GM06990 (cell line): ENCODE measurements at regions not wholly inside any gene's neighbourhood (a gene's known extent, or its start where the extent isn't known, plus 50 kb on each side); places are given as distances from the start of the nearest gene placed in this dataset.
"Not testable (repeated sequence)": the region's sequence is repeated elsewhere in the genome, so short reads cannot be mapped to it uniquely, and the experiment has no call there.

Experiments
- DNase-seq: peaks from one replicate; pipeline ENCODE4 v3.0.0-alpha.2; 2011; ENCODE audit not compliant: insufficient read length; ENCODE audit errors: extremely low read depth
- H3K27me3 ChIP-seq: replicated peaks from 2 replicates; pipeline ENCODE4 v1.6.0; 2011; ENCODE audit warnings: low read length; ENCODE audit not compliant: control insufficient read depth, insufficient read depth
- H3K36me3 ChIP-seq: 2 replicates; pipeline ENCODE4 v1.5.1; 2011; ENCODE audit warnings: low read length; ENCODE audit not compliant: control insufficient read depth, insufficient read depth
- H3K4me3 ChIP-seq: replicated peaks from 2 replicates; pipeline ENCODE4 v1.5.1; 2011; ENCODE audit warnings: low read depth, mild to moderate bottlenecking, control low read depth, low read length
- CTCF ChIP-seq: IDR thresholded peaks from 2 replicates; pipeline ENCODE4 v1.5.1; 2011; ENCODE audit warnings: low read length, control low read depth, mild to moderate bottlenecking, inconsistent platforms; ENCODE audit not compliant: insufficient read depth, poor library complexity, severe bottlenecking

- H3K4me3 ChIP-seq, result no peak overlapping the region
- no peak for DNase-seq
- H3K27me3 ChIP-seq, result no peaks in the 10 kb centered on the region
- TF ChIP-seq CTCF, result no peak
- H3K36me3 ChIP-seq, result no peaks in the 10 kb centered on the region
These were observed 207.3 kb downstream of the TRIB2 start for GRCh38 chr2:12923907-12924610.

GRCh38 chr2:12926641-12927040 lies 209.9 kb downstream of the TRIB2 start:
- DNase-seq, result not testable (repeated sequence)

GRCh38 chr2:12928197-12928774 lies 211.6 kb downstream of the TRIB2 start:
- no peak for TF ChIP-seq CTCF
- Histone ChIP-seq H3K27me3 (no peaks in the 10 kb centered on the region), H3K36me3 (no peaks in the 10 kb centered on the region), H3K4me3 (no peak overlapping the region)
- DNase-seq, result no peak

More at GRCh38 chr2:12926641-12927040, 209.9 kb downstream of the TRIB2 start:
- H3K36me3 ChIP-seq, H3K27me3 ChIP-seq, H3K4me3 ChIP-seq: not testable (repeated sequence)

DNA sequence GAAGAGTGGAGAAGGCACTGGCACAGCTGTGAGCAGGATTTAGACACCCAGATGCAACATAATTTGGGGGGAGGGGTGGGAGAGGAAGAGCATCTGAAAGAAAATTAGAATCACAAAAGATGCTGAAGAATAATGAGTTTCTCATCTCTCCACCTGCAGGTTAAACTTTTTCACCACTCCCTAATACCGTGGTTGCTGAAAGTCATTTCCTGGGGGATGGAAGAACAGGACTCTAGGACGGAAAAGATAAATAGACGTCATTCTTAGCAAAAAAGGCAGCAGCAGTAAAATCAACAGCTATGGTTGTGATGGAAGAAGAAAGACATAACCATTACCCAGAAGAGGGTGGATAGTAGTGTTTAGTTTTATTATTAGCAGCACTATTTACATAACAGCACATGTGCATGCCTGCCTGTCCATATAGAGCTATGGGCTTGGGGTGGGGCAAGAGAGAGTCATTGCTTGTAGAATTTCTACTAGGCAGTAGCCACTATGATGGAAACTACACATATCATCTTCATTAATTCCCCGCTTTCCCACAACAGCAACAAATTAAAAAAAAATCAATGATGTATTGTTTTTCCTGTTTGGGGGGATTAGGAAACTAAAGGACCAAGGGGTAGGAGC lies 212.2 kb downstream of the TRIB2 start:
- H3K27me3 ChIP-seq, result no peaks in the 10 kb centered on the region
- DNase-seq, result no peak
- TF ChIP-seq CTCF, result no peak
- no peak overlapping the region for H3K4me3 ChIP-seq
- no peaks in the 10 kb centered on the region for H3K36me3 ChIP-seq

DNA sequence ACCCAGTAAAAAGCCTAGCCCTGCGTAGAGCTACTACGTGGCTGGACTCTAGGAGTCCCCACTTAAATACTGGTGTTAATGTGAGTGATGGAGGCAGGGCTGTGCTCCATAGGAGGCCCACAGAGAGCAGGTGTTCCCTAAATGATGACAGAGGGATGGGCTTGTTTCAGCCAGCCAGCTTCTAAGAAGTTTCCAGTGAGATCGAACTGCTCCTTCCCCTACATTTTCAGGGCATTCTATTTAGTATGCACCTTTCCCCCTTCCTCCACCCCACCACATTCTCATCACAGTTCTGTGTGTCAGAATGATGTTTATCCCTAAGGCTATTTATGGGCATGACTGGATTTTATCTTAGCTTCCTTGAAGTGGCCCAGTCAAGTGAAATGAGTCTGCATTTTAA lies 213.0 kb downstream of the TRIB2 start:
- no peaks in the 10 kb centered on the region for H3K27me3 ChIP-seq
- H3K36me3 ChIP-seq, result no peaks in the 10 kb centered on the region
- DNase-seq, result no peak
- H3K4me3 ChIP-seq, result no peak overlapping the region
- TF ChIP-seq CTCF, result no peak

DNA sequence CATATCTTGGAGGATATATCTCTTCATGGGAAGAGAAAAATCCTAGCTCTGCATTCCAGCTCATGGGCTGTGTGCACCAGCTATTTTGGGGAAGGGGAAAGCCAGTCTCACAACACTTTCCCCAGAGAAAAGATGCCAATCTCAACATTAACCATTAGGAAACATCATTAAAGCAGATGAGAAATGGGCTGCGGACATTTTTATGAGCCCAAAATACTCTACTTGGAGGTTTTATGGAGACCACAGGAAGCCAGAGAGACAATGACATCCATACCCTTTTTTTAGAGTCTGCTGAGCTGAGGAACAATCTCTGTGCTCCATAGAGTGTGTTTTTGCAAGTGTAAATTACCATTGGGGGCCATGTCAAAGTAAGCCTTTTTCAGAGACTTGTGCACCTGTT lies 213.7 kb downstream of the TRIB2 start:
- Histone ChIP-seq H3K4me3 (no peak overlapping the region), H3K36me3 (no peaks in the 10 kb centered on the region), H3K27me3 (no peaks in the 10 kb centered on the region)
- no peak for TF ChIP-seq CTCF
- DNase-seq, result no peak
